Body of pancreas (tissue), 4 donors: ENCODE measurements at regions not wholly inside any gene's neighbourhood (a gene's known extent, or its start where the extent isn't known, plus 50 kb on each side); places are given as distances from the start of the nearest gene placed in this dataset.

Experiments
- CTCF ChIP-seq, 7 experiments: fragments of 450-650 bp in 4 of 7; fragments of 200-600 bp in 3 of 7; sonication (generic) in 3 of 7; IDR thresholded peaks; one replicate each; pipeline ENCODE4 v1.5.1; 2016 to 2019; ENCODE audit warnings: antibody characterized with exemption in 7 of 7
- POLR2A ChIP-seq, 3 donors: fragments of 450-650 bp; IDR thresholded peaks; one replicate each; pipeline ENCODE4 v1.6.1; 2016; ENCODE audit warnings: antibody characterized with exemption in 3 of 3, mild to moderate bottlenecking in 2 of 3

- TF ChIP-seq POLR2A (IDR thresholded peaks at IDR 0.05) (no peak), CTCF (IDR thresholded peaks at IDR 0.05) (no peak)
These were observed 69.1 kb upstream of the ADTRP start for GRCh38 chr6:11847515-11848345.
